ENCODE measurements at regions not wholly inside any gene's neighbourhood (a gene's known extent, or its start where the extent isn't known, plus 50 kb on each side); places are given as distances from the start of the nearest gene placed in this dataset.

DNA sequence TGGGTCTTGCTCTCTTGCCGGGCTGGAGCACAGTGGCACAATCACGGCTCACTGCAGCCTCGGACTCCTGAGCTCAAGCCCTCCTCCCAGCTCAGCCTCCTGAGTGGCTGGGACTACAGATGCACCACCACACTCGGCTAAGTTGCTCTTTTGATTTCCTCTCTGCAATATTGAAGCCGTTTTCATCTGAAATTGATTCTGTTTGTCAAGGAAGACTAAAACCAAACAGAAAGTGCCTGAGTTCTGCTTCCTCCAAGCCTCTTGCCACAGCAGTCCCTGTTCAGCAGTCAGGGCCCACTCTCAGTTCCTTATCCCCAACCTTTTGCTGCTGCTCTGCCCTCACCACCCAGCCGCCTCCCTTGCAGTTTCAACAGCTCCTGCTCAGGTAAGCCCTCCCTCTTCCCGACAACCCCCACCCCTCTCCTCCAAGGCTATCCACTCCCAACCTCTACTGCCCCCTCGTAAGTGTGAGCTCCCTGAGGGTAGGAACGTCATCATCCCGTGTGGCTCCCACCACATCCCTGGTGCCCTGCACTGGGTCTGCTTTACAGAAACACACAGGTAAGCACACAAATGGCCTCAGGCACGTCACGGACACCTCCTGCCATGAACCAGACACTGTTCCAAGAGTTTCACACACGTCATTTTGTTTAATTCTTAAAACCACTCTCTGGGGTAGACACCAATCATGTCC, 70.7 kb upstream of the TAB2 start:
- TF ChIP-seq, protein P1, sequence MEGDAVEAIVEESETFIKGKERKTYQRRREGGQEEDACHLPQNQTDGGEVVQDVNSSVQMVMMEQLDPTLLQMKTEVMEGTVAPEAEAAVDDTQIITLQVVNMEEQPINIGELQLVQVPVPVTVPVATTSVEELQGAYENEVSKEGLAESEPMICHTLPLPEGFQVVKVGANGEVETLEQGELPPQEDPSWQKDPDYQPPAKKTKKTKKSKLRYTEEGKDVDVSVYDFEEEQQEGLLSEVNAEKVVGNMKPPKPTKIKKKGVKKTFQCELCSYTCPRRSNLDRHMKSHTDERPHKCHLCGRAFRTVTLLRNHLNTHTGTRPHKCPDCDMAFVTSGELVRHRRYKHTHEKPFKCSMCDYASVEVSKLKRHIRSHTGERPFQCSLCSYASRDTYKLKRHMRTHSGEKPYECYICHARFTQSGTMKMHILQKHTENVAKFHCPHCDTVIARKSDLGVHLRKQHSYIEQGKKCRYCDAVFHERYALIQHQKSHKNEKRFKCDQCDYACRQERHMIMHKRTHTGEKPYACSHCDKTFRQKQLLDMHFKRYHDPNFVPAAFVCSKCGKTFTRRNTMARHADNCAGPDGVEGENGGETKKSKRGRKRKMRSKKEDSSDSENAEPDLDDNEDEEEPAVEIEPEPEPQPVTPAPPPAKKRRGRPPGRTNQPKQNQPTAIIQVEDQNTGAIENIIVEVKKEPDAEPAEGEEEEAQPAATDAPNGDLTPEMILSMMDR (IDR thresholded peaks at IDR 0.05), result no peak
- TF ChIP-seq POLR2A (IDR thresholded peaks at IDR 0.05), result no peak

All from adrenal gland (tissue), 5 donors.